Non-pigmented ciliary epithelial cell (primary cell): ENCODE measurements at regions not wholly inside any gene's neighbourhood (a gene's known extent, or its start where the extent isn't known, plus 50 kb on each side); places are given as distances from the start of the nearest gene placed in this dataset.
"Not testable (repeated sequence)": the region's sequence is repeated elsewhere in the genome, so short reads cannot be mapped to it uniquely, and the experiment has no call there.

Experiments
- DNase-seq: peaks from one replicate; pipeline ENCODE4 v3.0.0-alpha.2; 2010; ENCODE audit warnings: low read depth

- DNase-seq: no peak
These were observed 252.5 kb downstream of the SMAD2 start for GRCh38 chr18:47677952-47678351.

DNA sequence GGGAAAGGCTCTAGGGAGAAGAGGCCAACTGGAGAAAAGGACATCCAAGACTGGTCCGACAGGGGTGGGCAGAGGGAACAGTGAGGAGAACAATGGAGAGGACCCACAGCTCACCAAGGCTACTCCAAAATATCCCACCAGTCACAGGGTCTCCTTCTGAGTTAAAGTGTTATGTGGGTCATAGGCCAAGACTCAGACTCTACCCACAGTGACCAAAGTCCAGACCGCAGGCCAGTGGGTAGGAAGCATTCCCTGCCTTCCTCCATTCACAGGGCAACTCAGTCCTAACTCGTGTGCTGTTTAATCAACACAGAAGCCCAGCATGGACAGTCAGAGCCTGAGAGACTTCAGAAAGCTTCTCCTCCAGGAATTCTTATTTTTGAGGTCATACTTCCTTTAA lies 260.6 kb downstream of the SMAD2 start:
- no peak for DNase-seq

DNA sequence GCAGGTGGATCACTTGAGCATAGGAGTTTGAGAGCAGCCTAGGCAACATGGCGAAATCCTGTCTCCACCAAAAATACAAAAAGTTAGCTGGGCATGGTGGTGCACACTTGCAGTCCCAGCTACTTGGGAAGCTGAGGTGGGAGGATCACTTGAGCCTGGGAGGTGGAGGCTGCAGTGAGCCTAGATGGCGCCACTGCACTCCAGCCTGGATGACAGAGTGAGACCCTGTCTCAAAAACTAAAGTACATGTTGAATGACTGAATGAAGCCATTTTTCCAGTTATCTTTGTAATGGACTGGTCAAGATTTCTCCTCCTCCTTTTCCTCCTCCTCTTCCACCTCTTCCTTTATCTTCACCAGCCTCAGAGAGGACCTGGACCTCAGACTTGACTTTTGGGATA lies 272.0 kb downstream of the SMAD2 start:
- DNase-seq: no peak

DNA sequence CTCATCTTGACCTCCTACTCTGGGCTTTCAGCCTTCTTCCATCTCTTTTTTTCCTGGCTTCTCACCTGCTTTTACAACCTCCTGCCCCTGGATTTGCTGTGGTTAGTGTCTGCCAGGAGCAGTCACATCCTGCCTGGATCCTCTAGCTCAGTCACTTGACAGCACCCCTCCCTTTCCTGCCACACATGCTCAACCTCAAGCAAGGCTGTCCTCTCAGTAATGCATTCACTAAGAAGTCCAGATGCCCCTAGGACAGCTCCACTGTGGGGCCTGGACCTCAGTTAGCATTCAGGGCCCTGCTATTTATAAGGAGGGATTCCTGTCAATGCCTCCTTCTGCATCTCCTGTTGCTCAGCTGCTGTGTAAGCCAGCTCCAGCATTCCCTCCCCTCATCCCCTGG lies 275.5 kb downstream of the SMAD2 start:
- DNase-seq: no peak

DNA sequence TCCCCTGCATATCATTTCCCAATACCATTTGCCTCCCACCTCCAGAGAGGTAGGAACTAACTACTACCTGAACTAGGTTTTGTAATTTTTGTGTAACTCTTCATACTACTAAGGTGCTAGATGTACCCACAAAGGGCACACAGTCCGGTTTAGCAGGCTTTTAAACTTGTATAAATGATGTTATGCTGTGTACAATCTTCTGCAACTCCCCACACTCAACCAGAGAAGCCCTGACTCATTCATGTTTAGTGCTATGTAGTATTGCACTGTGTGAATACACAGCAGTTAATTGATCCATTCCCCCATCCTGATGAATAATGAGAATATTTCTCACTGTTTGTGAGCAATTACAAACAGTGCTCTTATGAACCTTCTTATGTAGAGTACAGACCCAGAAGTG lies 285.6 kb downstream of the SMAD2 start:
- DNase-seq: no peak

- not testable (repeated sequence) for DNase-seq
These were observed 292.9 kb downstream of the SMAD2 start for GRCh38 chr18:47637551-47637950.

- DNase-seq: no peak
These were observed 295.0 kb downstream of the SMAD2 start for GRCh38 chr18:47635416-47635815.

DNA sequence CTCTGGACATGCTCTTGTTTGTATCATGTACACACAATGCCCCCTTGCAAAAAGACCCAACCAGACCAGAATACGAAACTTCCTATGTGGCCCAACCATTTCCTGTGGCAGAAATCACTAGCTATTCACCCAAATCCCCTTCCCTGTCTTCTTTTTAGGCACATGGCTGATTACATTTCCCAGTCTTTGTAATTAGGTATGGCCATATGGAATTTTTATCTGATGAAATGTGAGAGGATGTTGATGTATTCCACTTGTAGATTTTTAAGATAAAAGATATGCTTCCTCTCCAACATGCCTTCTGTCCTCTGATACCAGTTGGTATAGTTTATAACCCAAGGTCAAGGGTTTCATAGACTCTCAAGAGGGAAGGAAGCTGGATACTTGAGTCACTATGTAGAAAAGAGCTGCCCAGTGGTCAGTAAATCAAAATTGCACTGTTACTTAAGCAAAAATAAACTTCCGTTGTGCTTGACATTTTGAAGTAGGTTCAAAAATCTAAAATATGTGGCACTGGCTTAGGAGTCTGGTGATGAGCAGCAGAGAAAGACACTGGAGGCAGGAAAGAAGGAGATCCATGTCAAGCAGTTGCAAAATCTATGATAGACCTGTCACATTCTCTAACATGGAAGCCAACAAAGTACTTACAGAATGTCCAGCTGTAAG lies 297.4 kb downstream of the SMAD2 start:
- DNase-seq: no peak

DNA sequence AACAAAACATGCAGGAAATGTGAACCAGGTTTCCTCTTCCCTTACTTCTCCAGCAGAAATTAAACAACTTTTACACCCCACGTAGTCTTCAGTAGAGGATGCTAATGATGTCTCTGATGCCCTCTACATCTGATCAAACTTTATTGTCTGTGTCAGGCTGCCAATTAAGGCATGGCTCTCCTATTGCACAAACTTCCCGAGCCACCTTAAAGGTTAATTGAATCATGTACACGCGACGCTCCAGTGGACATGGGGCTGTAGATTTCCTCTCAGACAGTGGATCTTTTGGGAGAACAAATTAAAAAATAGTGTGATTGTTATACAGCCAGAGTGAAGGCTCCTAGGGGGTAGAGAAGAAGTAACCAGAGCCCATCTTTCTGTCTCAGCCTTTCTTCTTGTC lies 301.6 kb downstream of the SMAD2 start:
- no peak for DNase-seq

DNA sequence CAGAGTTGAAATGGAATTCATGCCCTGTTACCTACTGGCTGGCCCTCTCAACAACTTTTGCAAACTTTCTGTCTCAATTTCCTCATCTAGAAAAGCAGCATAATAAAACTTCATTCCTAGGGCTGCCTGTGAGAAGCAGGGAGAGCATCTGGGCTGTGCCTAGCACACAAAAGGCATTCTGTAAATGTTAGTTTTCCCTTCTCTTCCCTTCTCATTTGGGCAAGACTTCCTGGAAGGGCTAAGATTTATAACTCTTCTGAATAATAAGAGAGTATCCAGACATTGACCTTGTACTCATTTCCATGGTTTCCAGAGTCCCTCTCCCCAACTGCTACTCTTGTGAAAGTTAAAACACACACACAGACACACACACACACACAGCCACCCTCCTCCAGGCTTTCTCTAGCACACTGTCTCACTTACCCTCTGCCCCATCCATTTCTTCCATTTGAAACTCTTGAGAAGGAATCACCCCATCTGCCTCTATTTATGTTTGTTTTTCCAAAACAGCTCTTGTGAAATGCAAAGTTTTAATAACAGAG lies 302.1 kb downstream of the SMAD2 start:
- no peak for DNase-seq

DNA sequence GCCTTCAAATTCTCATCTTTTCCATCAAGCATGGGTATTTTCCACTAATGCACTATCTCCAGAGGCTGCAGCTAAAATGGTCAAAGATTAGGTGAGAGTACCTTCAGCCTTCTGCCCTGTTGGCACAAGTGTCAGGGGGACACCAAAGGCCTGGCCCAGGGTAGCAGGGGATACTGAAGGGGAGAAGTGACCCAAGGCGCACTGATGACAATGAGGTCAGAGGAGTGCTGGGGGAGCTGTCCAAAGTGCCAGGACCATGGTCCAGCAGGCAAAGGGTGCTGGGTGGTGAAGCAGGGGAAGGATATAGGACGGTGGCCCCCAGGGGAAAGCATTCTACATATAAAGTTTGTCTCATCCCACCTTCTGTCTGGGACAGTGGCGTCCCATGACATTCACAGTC lies 303.4 kb downstream of the SMAD2 start:
- DNase-seq: no peak

GRCh38 chr18:47619771-47620448 lies 310.5 kb downstream of the SMAD2 start:
- no peak for DNase-seq

DNA sequence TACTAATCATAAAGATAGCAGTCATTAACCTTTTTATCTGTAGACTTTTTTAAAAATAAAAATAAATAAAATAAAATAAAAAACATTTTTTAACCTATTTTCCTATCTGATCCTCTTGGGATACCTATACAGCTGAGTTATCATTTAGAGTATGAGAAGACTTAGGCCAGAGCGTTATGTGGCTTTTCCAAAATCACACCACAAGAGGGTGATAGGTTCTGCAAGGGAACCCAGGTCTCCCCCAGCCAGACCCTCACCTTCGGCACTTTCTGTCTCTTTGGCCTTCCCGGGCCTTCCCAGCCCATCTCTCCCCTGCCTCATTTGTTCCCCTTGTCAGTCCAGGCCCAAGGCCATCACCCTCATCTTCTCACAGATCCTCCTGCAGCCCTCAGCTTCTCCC lies 311.7 kb downstream of the SMAD2 start:
- no peak for DNase-seq

- DNase-seq: no peak
These were observed 315.4 kb downstream of the SMAD2 start for GRCh38 chr18:47615043-47615442.

DNA sequence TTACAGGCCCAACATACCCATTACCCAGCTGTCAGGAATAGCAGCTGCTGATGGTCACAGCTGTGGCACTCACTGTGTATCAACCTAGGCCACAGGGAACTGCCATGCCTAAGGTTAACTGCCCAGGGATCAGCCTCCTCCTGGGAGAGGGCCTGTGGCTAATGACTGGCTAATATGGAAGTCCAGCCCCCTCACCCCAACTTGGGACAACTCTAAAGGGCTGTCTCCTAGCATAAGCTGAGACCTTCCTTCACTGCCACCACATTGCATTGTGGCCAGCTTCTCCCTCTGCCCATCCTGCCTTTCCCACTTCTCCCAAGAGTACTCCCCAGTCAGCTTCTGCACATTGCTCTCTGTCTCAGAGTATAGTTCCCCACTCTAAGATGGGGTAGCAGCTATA lies 316.5 kb downstream of the SMAD2 start:
- DNase-seq: no peak

GRCh38 chr18:47611649-47612048 lies 318.8 kb downstream of the SMAD2 start:
- DNase-seq: no peak

- no peak for DNase-seq
These were observed 323.9 kb downstream of the SMAD2 start for GRCh38 chr18:47606526-47606925.

- no peak for DNase-seq
These were observed 325.4 kb downstream of the SMAD2 start for GRCh38 chr18:47605093-47605492.

DNA sequence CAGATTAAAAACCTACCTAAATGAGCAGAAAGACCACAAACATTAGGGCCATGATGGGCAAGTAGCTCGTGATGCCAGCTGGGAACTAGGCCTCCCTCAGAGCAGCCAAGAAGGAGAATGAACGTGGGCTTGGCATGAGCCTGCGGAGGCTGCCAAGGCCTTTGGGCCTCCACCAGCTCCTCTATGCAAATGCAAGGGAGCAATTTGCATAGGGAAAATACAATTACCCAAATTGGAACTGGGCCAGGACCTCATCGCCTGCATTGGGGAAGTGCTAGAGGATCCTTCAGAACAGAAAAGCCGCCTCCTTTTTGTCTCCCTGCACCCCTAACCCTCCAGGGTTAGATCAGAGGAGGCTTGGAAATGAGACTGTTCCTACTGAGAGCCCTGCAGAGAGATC lies 326.4 kb downstream of the SMAD2 start:
- DNase-seq: no peak

DNA sequence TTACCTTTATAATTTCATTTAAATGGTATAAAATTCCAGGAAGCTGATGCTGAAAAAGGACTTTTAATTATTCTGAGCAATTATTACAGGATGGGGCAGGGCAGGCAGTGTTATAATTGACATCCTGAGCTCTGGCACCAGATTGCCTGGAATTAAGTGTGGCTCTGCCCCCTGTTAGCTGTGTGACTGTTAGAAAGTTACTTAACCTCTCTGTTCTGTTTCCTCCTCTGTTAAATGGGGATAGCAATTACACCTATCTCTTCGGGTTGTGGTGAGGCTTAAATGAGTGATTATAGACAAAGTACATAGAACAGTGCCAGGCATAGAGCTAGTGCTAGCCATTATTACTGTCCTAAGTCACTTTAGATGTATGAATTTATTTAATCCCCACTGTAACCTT lies 327.3 kb downstream of the SMAD2 start:
- no peak for DNase-seq

- no peak for DNase-seq
These were observed 328.1 kb downstream of the SMAD2 start for GRCh38 chr18:47602273-47602897.

DNA sequence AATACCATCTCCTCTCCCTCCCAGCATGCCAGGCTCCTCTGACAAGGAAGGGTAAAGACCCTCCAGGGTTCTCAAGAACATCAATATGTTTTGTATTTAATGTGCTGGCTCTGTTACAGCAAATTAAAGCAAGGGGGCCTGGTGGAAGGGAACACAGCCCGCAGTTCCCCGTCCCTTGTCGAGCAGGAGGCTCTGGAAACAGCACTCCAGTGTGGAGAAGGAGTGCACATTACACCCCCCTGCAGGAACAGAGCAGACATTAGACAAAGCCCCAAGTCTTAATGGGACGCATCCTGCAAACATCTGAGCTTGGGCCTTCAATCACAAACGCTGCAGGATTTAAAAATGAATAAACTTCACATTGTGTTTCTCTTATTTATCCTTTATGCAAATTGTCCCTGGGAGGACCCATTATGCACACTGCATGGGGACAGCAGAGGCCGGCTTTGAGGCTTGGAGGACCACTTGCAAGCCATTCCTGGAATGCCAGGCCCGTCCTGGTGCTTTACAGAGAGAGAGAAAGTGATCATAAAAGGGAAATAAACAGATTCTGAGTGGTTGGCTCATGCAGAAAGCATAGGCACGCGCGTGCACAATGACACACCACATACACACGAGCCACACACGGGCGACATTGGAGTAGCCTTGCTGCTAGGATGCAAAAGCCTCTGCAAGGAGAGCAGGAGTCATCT lies 328.7 kb downstream of the SMAD2 start:
- no peak for DNase-seq
